GM18507 (cell line): ENCODE measurements at regions not wholly inside any gene's neighbourhood (a gene's known extent, or its start where the extent isn't known, plus 50 kb on each side); places are given as distances from the start of the nearest gene placed in this dataset.

Source experiments
- DNase-seq: peaks from one replicate; pipeline ENCODE4 v3.0.0; 2011; ENCODE audit warnings: low read depth; ENCODE audit not compliant: insufficient read length; ENCODE audit errors: extremely low spot score
- FAIRE-seq: peaks from 2 replicates; lab custom pipeline; 2011; peaks lifted over from hg19 to GRCh38; lab: Jason Lieb, UNC

DNA sequence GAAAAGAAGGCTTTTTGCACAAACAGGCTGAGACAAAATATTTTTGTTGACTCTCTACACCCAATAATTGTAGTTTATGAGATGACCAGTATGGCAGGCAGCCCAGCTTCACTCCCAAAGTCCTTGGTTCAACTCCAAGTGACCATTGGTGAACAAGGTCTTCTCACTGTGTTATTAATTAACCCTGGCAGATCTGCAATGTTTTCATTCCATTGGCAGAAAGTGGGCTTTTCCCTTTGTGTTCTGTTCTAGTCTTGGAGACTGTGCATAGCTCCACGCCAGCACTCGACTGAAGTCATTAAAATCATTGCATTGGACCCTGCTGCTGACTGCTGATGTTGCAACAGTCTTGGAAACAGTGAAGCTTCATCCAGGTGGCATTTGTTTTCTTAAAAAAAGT lies 277.3 kb upstream of the HAND2 start:
- no peak for DNase-seq
- no peak for FAIRE-seq

- FAIRE-seq: no peak
Measured at GRCh38 chr4:173805884-173806283, 275.9 kb upstream of the HAND2 start.

DNA sequence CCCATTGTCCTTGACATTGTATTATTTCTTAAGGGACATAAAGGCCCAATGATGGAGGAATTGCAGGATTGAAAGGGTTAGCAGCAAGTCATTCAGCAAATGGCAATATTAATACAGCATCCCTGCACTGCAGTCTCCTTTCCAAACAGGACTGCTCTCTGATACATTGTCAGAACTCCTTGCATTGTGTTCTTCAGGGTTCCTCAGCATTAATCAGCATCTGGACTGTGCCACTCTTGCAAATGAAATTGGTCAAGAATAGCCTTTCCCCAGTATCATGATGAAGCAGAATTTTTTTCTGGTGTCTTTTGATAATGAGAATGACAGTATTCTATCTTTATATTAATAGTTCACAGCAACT lies 272.6 kb upstream of the HAND2 start:
- DNase-seq: no peak
- FAIRE-seq: no peak

More at GRCh38 chr4:173805884-173806283, 275.9 kb upstream of the HAND2 start:
- no peak for DNase-seq

DNA sequence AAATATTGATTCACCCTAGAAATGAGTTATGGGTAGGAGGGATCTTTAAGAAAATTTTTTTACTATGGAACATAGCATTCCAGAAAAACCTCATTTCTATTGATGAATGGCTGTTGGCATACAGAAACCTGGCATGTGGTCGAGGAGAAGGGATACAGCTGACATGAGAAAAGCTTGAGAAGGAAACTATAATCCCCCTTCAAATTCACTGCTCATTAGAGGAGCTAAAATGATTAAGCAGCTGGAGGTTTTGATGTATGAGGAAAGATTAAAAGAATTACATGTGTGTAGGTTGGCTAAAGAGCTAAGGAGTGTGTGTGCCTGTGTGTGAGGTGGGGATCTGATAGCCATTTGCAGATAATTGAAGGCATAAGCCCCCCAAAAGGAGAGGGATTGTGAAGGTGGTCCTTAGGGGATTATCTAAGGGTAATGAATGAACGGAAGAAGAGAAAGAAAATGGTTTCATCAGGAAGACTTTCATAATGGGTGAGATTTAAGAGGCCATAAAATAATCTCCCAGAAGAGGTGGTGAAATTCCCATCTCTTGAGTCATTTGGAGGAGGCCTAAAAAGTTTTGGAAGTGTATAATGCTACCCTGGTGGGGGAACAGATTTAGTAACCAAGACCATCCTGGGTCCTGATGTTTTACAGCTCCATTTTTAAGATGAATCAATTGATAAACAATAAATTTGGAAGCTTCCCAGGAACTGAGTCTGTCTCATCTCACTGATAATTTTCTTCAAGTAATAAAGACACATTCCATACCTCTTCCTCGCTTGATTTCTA lies 272.0 kb upstream of the HAND2 start:
- DNase-seq (no peak), FAIRE-seq (no peak)

DNA sequence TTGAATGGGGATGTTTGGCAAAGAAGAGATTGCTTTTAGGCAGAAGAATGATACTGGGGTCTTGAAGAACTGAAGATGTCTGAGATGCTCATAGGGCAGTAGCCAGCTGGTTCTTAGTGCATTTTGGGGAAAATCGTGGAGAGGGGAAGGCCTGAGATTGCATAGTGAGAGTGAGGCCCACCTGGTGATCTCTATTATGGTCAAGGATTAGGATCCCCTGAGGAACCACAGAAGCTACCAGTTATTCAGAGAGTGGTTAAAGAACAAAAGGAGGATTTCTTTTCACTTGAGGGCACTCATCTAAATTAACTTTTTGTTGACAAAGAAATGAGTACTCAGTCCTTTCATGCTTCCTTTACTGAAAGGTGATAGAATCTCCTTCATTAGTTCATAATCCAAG lies 271.3 kb upstream of the HAND2 start:
- DNase-seq (no peak), FAIRE-seq (no peak)

DNA sequence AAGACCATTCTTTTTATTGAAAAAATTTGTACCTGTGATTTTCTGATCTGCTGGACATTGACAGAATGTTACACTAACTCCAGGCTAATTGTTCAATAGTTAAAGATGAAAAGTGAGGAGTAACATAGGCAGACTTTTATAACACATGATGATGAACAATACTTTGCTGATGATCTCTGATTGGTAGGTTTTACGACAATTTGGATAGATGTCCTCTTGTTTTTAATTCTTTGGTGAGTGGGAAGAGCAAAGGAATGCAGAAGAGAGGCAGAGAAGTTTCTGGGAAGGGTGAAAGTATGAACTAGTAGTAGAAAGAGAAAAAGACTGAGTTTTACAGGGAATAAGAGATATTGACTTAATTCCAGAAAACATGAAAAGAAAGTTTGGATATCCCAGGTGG lies 267.3 kb upstream of the HAND2 start:
- FAIRE-seq: no peak
- no peak for DNase-seq

DNA sequence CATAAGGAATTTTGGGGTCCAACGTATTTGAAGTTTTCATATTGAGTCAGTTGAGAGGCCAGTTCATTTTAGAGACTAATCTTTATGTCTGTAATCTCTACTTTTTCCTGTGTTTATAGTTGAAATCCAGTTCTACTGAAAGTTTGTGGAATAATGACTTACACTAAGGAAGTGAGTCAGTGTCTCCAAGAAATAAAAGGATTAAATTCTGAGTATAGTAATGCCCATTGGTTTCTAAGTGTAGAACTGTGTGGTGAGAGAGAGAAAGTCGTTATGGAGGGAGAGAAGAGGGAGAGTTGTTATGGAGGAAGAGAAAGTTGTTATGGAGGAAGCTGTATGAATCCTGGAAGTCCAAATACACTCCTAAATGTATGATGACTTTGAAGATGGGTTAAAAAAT lies 264.6 kb upstream of the HAND2 start:
- no peak for DNase-seq
- no peak for FAIRE-seq

DNA sequence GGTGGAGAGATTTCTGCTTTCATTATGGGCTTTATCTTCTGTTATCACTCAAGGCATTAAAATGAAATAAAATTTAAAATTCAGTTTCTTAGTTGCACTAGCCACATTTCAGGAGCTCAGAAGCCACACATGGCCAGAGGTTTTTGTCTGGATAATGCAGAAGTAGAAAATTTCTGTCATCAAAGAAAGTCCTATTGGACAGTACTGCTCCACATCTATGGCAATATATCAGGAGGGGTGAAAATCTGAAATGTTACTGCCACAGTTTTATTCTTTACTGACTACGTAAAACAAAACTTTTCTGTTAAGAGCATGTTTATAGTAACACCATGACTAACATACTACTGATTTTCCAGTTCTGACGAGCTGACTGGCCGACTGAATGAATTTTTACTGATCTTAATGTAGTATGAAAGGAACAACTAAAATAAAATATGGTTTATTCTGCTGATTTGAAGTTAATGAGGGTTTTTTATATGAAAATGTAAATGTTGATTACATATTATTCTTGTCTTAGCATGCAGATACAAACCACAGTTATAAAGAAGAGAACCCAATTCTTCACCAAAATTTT lies 264.0 kb upstream of the HAND2 start:
- no peak for FAIRE-seq
- no peak for DNase-seq

DNA sequence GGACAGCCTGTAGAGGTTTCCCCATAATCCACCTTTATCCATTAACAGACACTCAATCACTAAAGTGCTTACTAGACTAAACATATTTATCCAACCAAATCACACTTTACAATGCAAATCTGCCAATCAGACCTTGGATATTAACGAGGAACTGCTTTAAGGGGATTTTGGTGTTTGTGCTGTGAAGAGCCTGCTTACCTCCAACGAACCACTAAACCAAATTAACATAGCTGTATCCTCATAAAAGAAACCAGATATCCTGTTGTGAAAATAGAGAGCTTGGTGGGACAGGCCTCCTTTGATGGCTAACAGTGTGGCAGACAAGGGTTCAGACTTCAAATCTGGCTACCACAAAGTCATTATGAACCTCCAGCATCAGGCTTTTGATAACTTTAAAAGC lies 252.6 kb upstream of the HAND2 start:
- no peak for FAIRE-seq
- no peak for DNase-seq

- FAIRE-seq: no peak
- no peak for DNase-seq
Measured at GRCh38 chr4:173777921-173778320, 247.9 kb upstream of the HAND2 start.

GRCh38 chr4:173777421-173777820 lies 247.4 kb upstream of the HAND2 start:
- DNase-seq (no peak), FAIRE-seq (no peak)

GRCh38 chr4:173769568-173769967 lies 239.5 kb upstream of the HAND2 start:
- DNase-seq: no peak
- no peak for FAIRE-seq

DNA sequence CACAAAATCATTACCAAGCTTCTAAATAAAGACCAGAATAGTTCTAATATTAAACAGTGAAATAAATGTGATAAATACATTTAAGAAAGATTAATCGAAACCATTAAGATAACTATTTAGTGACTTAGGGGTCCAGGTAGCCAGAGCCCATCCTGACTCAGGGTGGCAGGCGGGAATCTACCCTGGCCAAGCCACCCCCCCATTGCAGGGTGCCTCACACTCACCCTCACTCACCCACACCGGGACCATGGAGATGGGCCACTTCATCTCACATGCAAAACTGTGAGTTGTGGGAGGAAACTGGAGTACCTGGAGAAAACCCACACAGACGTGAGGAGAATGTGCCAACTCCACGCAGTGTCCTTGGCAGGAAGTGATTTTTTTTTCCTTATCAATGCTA lies 237.6 kb upstream of the HAND2 start:
- no peak for FAIRE-seq
- DNase-seq: no peak

GRCh38 chr4:173766171-173766600 lies 236.2 kb upstream of the HAND2 start:
- DNase-seq: no peak
- FAIRE-seq: no peak

GRCh38 chr4:173765751-173766150 lies 235.7 kb upstream of the HAND2 start:
- no peak for FAIRE-seq

GRCh38 chr4:173763389-173763788 lies 233.4 kb upstream of the HAND2 start:
- DNase-seq (no peak), FAIRE-seq (no peak)

More at GRCh38 chr4:173765751-173766150, 235.7 kb upstream of the HAND2 start:
- no peak for DNase-seq

GRCh38 chr4:173761938-173762337 lies 231.9 kb upstream of the HAND2 start:
- no peak for DNase-seq
- no peak for FAIRE-seq

DNA sequence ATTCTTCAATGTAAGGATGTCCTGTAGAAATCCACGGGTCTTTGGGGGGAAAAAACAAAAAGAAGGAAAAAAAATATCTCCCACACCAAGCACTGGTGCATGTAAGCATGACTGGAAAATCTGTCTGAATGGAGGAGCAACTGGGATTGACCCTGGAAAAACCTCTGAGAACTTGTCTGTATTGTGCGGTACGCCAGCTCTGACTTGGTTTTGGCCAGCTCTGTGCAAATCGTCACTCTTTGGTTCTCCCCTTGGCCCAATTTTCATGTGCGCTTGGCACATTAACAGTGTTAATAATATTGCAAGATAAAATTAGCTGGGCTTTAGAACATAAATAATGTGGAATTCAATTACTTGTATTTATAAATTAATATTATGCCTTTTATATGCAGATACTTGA lies 231.2 kb upstream of the HAND2 start:
- DNase-seq (no peak), FAIRE-seq (no peak)

- no peak for FAIRE-seq
- no peak for DNase-seq
Measured at GRCh38 chr4:173758132-173758531, 228.1 kb upstream of the HAND2 start.

- no peak for FAIRE-seq
- DNase-seq: no peak
Measured at GRCh38 chr4:173753408-173753807, 223.4 kb upstream of the HAND2 start.

DNA sequence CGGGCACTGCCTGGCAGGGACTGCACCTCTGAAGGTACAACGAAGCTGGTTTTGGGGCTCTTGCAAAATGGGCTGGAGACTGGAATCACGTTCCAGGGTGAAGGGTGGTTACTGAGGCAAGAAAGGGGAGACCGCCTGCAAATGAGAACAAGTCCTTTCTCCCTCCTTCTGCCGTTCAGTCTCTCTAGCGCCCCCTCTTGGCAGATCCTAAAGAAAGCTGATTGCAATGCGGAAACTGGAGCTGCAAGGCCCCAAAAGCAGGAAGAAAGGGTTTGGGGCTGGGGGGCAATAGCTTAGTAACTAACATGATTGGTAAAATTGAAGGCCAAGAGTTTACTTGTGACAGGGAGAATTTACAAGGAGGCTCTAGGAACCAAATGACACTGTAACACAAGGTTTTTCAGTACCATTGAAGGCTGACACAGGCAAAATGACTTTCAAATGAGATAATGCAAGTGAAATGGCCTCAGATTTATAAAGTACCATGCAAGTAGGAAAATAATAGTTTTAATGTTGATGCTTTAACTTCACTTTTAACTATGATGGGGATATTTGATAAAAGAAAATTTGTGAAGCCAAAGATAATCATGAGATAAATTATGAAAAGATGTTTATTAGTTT lies 222.7 kb upstream of the HAND2 start:
- no peak for DNase-seq
- peak; percentile 9 for FAIRE-seq
